Left ventricle myocardium inferior (tissue), 1 donor: ENCODE measurements at regions not wholly inside any gene's neighbourhood (a gene's known extent, or its start where the extent isn't known, plus 50 kb on each side); places are given as distances from the start of the nearest gene placed in this dataset.

ENCODE experiments used
- DNase-seq: peaks from one replicate; pipeline ENCODE4 v3.0.0-alpha.2; 2020
- H3K27ac ChIP-seq: fragments of 200-600 bp; replicated peaks from 2 replicates; pipeline ENCODE4 v1.8.0; 2021
- H3K27me3 ChIP-seq: fragments of 200-600 bp; 2 replicates; pipeline ENCODE4 v1.8.0; 2021; ENCODE audit warnings: low read depth
- H3K36me3 ChIP-seq: fragments of 200-600 bp; 2 replicates; pipeline ENCODE4 v1.8.0; 2021
- H3K4me1 ChIP-seq: fragments of 200-600 bp; 2 replicates; pipeline ENCODE4 v1.8.0; 2021
- H3K4me3 ChIP-seq: fragments of 200-600 bp; 2 replicates; pipeline ENCODE4 v1.8.0; 2021; ENCODE audit warnings: mild to moderate bottlenecking, moderate library complexity
- H3K9me3 ChIP-seq: fragments of 200-600 bp; replicated peaks from 2 replicates; pipeline ENCODE4 v1.8.0; 2021
- CTCF ChIP-seq: fragments of 200-600 bp; IDR thresholded peaks from 2 replicates; pipeline ENCODE4 v1.8.0; 2021; ENCODE audit warnings: antibody characterized with exemption, mild to moderate bottlenecking, borderline replicate concordance
- intact Hi-C: fragments of 100-400 bp; cut with micrococcal nuclease; formaldehyde crosslinking; loops from one replicate; pipeline ENCODE4 v1.11.0; 2022
- donor health status: DM: no; HTN: yes; CAD: no; lungs with severe emphysema.

DNA sequence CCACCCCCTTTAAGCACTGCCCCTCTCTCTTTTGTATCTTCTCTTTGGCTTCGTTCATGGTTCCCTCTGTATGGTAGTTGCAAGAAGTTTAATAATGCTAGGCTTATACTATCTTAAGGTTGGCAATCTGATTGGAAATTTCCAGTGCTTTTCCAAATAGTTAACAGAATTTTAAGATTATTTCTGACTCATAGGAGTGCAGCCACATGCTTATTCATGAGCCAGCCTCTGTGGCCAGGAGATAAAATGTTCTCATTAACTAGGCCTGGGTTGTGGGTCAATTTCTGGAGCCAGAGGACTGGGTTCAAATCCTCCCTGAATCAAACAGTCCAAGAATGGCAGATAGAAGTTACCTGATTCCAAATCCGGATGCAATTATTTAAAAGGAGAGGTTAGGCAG, 103.1 kb downstream of the ATP6V1G3 start:
- peaks cover under 1% of the 10 kb centered on the region for H3K9me3 ChIP-seq
- no peak overlapping the region for H3K27ac ChIP-seq
- TF ChIP-seq CTCF: no peak
- H3K36me3 ChIP-seq: no peaks in the 10 kb centered on the region
- intact Hi-C loops: no loop called here
- H3K27me3 ChIP-seq: no peaks in the 10 kb centered on the region
- no peak overlapping the region for H3K4me3 ChIP-seq
- no peaks in the 10 kb centered on the region for H3K4me1 ChIP-seq
- no peak for DNase-seq

GRCh38 chr1:198436276-198436675, 104.2 kb downstream of the ATP6V1G3 start:
- no peaks in the 10 kb centered on the region for H3K36me3 ChIP-seq
- H3K4me1 ChIP-seq: no peaks in the 10 kb centered on the region
- intact Hi-C loops: no loop called here
- peaks cover 11% of the 10 kb centered on the region for H3K9me3 ChIP-seq
- H3K4me3 ChIP-seq: no peak overlapping the region
- no peak for TF ChIP-seq CTCF
- H3K27ac ChIP-seq: no peak overlapping the region
- no peak for DNase-seq
- H3K27me3 ChIP-seq: no peaks in the 10 kb centered on the region

GRCh38 chr1:198435056-198435455, 105.4 kb downstream of the ATP6V1G3 start:
- TF ChIP-seq CTCF: no peak
- H3K9me3 ChIP-seq: peaks cover 14% of the 10 kb centered on the region
- H3K36me3 ChIP-seq: no peaks in the 10 kb centered on the region
- no peak overlapping the region for H3K27ac ChIP-seq
- H3K27me3 ChIP-seq: no peaks in the 10 kb centered on the region
- intact Hi-C loops: no loop called here
- H3K4me1 ChIP-seq: no peaks in the 10 kb centered on the region
- no peak for DNase-seq
- no peak overlapping the region for H3K4me3 ChIP-seq

GRCh38 chr1:198424441-198424840, 116.0 kb downstream of the ATP6V1G3 start:
- no peak for DNase-seq
- no peak for TF ChIP-seq CTCF
- Histone ChIP-seq H3K4me1 (no peaks in the 10 kb centered on the region), H3K27me3 (no peaks in the 10 kb centered on the region), H3K27ac (no peak overlapping the region), H3K4me3 (no peak overlapping the region), H3K9me3 (no peaks in the 10 kb centered on the region), H3K36me3 (no peaks in the 10 kb centered on the region)
- intact Hi-C loops: no loop called here

GRCh38 chr1:198423673-198424072, 116.8 kb downstream of the ATP6V1G3 start:
- no peak overlapping the region for H3K4me3 ChIP-seq
- no peaks in the 10 kb centered on the region for H3K36me3 ChIP-seq
- H3K27me3 ChIP-seq: no peaks in the 10 kb centered on the region
- no peak for DNase-seq
- TF ChIP-seq CTCF: no peak
- intact Hi-C loops: no loop called here
- no peak overlapping the region for H3K27ac ChIP-seq
- no peaks in the 10 kb centered on the region for H3K9me3 ChIP-seq
- H3K4me1 ChIP-seq: no peaks in the 10 kb centered on the region

- intact Hi-C loops: no loop called here
- TF ChIP-seq CTCF: no peak
- Histone ChIP-seq H3K4me3 (no peak overlapping the region), H3K27me3 (no peaks in the 10 kb centered on the region), H3K9me3 (no peaks in the 10 kb centered on the region), H3K27ac (no peak overlapping the region), H3K4me1 (no peaks in the 10 kb centered on the region), H3K36me3 (no peaks in the 10 kb centered on the region)
- no peak for DNase-seq
Measured at GRCh38 chr1:198417039-198417438, 123.4 kb downstream of the ATP6V1G3 start.
